CD4-positive, CD25-positive, alpha-beta regulatory T cell (primary cell): ENCODE measurements at regions not wholly inside any gene's neighbourhood (a gene's known extent, or its start where the extent isn't known, plus 50 kb on each side); places are given as distances from the start of the nearest gene placed in this dataset.

Experiments
- ATAC-seq, 2 donors: fragments of 150-1000 bp; cut with Tn5 transposase; one replicate each; pipeline ENCODE4 v1.10.0; 2021; ENCODE audit warnings: low read depth in 2 of 2, moderate number of reproducible peaks in 2 of 2, moderate library complexity in 1 of 2
- DNase-seq, 3 donors: peaks; one replicate each; pipeline versions ENCODE4 v3.0.0 to v3.0.0-alpha.2; 2012 to 2022; ENCODE audit warnings: mixed read lengths in 1 of 3
- H3K27ac ChIP-seq: one replicate; pipeline ENCODE4 v1.7.0; 2013; ENCODE audit warnings: mild to moderate bottlenecking, low read length; ENCODE audit not compliant: insufficient read depth, poor library complexity, severe bottlenecking
- H3K27me3 ChIP-seq: one replicate; pipeline ENCODE4 v1.7.0; 2013; ENCODE audit warnings: low read length; ENCODE audit not compliant: control insufficient read depth, insufficient read depth
- H3K36me3 ChIP-seq: one replicate; pipeline ENCODE4 v1.7.0; 2013; ENCODE audit warnings: mild to moderate bottlenecking, low read length, moderate library complexity; ENCODE audit not compliant: control insufficient read depth, insufficient read depth
- H3K4me1 ChIP-seq: 2 replicates; pipeline ENCODE4 v1.7.0; 2013; ENCODE audit warnings: mild to moderate bottlenecking, low read length; ENCODE audit not compliant: insufficient read depth, control insufficient read depth, poor library complexity, severe bottlenecking
- H3K4me3 ChIP-seq: one replicate; pipeline ENCODE4 v1.7.0; 2013; ENCODE audit warnings: low read depth, mild to moderate bottlenecking, low read length, moderate library complexity
- H3K9me3 ChIP-seq, 2 experiments: 1 replicate in 1 of 2; 2 replicates in 1 of 2; pipeline ENCODE4 v1.7.0; 2013; ENCODE audit warnings: low read length in 2 of 2, mild to moderate bottlenecking in 1 of 2, moderate library complexity in 1 of 2; ENCODE audit not compliant: control insufficient read depth in 2 of 2
- H3K27ac Mint-ChIP-seq, 3 donors: one replicate each; pipeline ENCODE4 v1.8.0; 2020 to 2022; ENCODE audit warnings: mild to moderate bottlenecking in 3 of 3, mixed read lengths in 3 of 3, moderate library complexity in 2 of 3
- H3K27me3 Mint-ChIP-seq: one replicate; pipeline ENCODE4 v1.8.0; 2022; ENCODE audit warnings: mild to moderate bottlenecking, mixed read lengths
- H3K36me3 Mint-ChIP-seq: one replicate; pipeline ENCODE4 v1.8.0; 2020; ENCODE audit warnings: mixed read lengths
- H3K4me1 Mint-ChIP-seq, 4 donors: one replicate each; pipeline ENCODE4 v1.8.0; 2020 to 2022; ENCODE audit warnings: mixed read lengths in 4 of 4, mild to moderate bottlenecking in 1 of 4
- H3K4me3 Mint-ChIP-seq, 4 donors: one replicate each; pipeline ENCODE4 v1.8.0; 2020 to 2022; ENCODE audit warnings: mild to moderate bottlenecking in 4 of 4, mixed read lengths in 4 of 4, moderate library complexity in 3 of 4
- H3K9me3 Mint-ChIP-seq, 7 donors: one replicate each; pipeline ENCODE4 v1.8.0; 2020 to 2022; ENCODE audit warnings: mixed read lengths in 7 of 7, mild to moderate bottlenecking in 3 of 7, moderate library complexity in 2 of 7

GRCh38 chr21:24939291-24939690, 668.0 kb downstream of the MRPL39 start:
- H3K4me3 ChIP-seq, result no peak overlapping the region
- H3K4me1 ChIP-seq, result no peaks in the 10 kb centered on the region
- Mint-ChIP-seq H3K4me1 (no peaks in the 10 kb centered on the region), H3K4me3 (no peak overlapping the region), H3K9me3 (peaks cover 0 to 2% (median 0%) of the 10 kb centered on the region in 7 donors), H3K27me3 (no peaks in the 10 kb centered on the region), H3K36me3 (no peaks in the 10 kb centered on the region), H3K27ac (no peak overlapping the region)
- no peak overlapping the region for H3K27ac ChIP-seq
- no peaks in the 10 kb centered on the region for H3K36me3 ChIP-seq
- ATAC-seq (no peak), DNase-seq (no peak)
- no peaks in the 10 kb centered on the region for H3K27me3 ChIP-seq
- no peaks in the 10 kb centered on the region for H3K9me3 ChIP-seq

GRCh38 chr21:24938573-24938972, 668.7 kb downstream of the MRPL39 start:
- H3K27me3 Mint-ChIP-seq, result no peaks in the 10 kb centered on the region
- H3K9me3 ChIP-seq, result no peaks in the 10 kb centered on the region
- no peak overlapping the region for H3K27ac Mint-ChIP-seq
- no peaks in the 10 kb centered on the region for H3K36me3 ChIP-seq
- no peak overlapping the region for H3K4me3 Mint-ChIP-seq
- DNase-seq, result no peak
- H3K4me1 Mint-ChIP-seq, result no peaks in the 10 kb centered on the region
- H3K9me3 Mint-ChIP-seq, result peaks cover 0 to 2% (median 0%) of the 10 kb centered on the region in 7 donors
- H3K36me3 Mint-ChIP-seq, result no peaks in the 10 kb centered on the region
- no peaks in the 10 kb centered on the region for H3K4me1 ChIP-seq
- H3K27ac ChIP-seq, result no peak overlapping the region
- H3K27me3 ChIP-seq, result no peaks in the 10 kb centered on the region
- no peak overlapping the region for H3K4me3 ChIP-seq
- ATAC-seq, result no peak

- H3K36me3 ChIP-seq, result no peaks in the 10 kb centered on the region
- DNase-seq, result no peak
These were observed 671.3 kb downstream of the MRPL39 start for GRCh38 chr21:24935991-24936390.

GRCh38 chr21:24910591-24910990, 696.7 kb downstream of the MRPL39 start:
- Histone ChIP-seq H3K36me3 (no peaks in the 10 kb centered on the region), H3K4me3 (no peak overlapping the region), H3K9me3 (no peaks in the 10 kb centered on the region), H3K4me1 (no peaks in the 10 kb centered on the region), H3K27ac (no peak overlapping the region), H3K27me3 (no peaks in the 10 kb centered on the region)
- DNase-seq (no peak), ATAC-seq (no peak)
- no peaks in the 10 kb centered on the region for H3K4me1 Mint-ChIP-seq
- H3K27me3 Mint-ChIP-seq, result no peaks in the 10 kb centered on the region
- H3K27ac Mint-ChIP-seq, result no peak overlapping the region
- H3K9me3 Mint-ChIP-seq, result peaks cover 0 to 7% (median 0%) of the 10 kb centered on the region in 7 donors
- no peaks in the 10 kb centered on the region for H3K36me3 Mint-ChIP-seq
- H3K4me3 Mint-ChIP-seq, result no peak overlapping the region

More at GRCh38 chr21:24935991-24936390, 671.3 kb downstream of the MRPL39 start:
- Histone ChIP-seq H3K27ac (no peak overlapping the region), H3K4me1 (no peaks in the 10 kb centered on the region), H3K9me3 (no peaks in the 10 kb centered on the region), H3K27me3 (no peaks in the 10 kb centered on the region), H3K4me3 (no peak overlapping the region)
- H3K4me1 Mint-ChIP-seq, result no peaks in the 10 kb centered on the region
- no peak overlapping the region for H3K4me3 Mint-ChIP-seq
- no peak overlapping the region for H3K27ac Mint-ChIP-seq
- peaks cover 0 to 4% (median 1%) of the 10 kb centered on the region in 7 donors for H3K9me3 Mint-ChIP-seq
- no peaks in the 10 kb centered on the region for H3K36me3 Mint-ChIP-seq
- H3K27me3 Mint-ChIP-seq, result no peaks in the 10 kb centered on the region
- no peak for ATAC-seq

- Mint-ChIP-seq H3K27me3 (no peaks in the 10 kb centered on the region), H3K4me3 (no peak overlapping the region), H3K9me3 (peaks cover 0 to 4% (median 0%) of the 10 kb centered on the region in 7 donors), H3K27ac (no peak overlapping the region), H3K4me1 (no peaks in the 10 kb centered on the region), H3K36me3 (no peaks in the 10 kb centered on the region)
- no peaks in the 10 kb centered on the region for H3K9me3 ChIP-seq
- H3K27ac ChIP-seq, result no peak overlapping the region
- no peak for ATAC-seq
- no peak for DNase-seq
- H3K4me1 ChIP-seq, result no peaks in the 10 kb centered on the region
- no peaks in the 10 kb centered on the region for H3K36me3 ChIP-seq
- H3K27me3 ChIP-seq, result no peaks in the 10 kb centered on the region
- no peak overlapping the region for H3K4me3 ChIP-seq
These were observed 703.2 kb downstream of the MRPL39 start for GRCh38 chr21:24903994-24904635.

GRCh38 chr21:24899138-24899537, 708.1 kb downstream of the MRPL39 start:
- H3K4me1 ChIP-seq, result no peaks in the 10 kb centered on the region
- H3K36me3 ChIP-seq, result no peaks in the 10 kb centered on the region
- ATAC-seq (no peak), DNase-seq (no peak)
- no peaks in the 10 kb centered on the region for H3K4me1 Mint-ChIP-seq
- no peaks in the 10 kb centered on the region for H3K36me3 Mint-ChIP-seq
- no peak overlapping the region for H3K27ac Mint-ChIP-seq
- no peaks in the 10 kb centered on the region for H3K27me3 Mint-ChIP-seq
- peaks cover 0 to 2% (median 0%) of the 10 kb centered on the region in 7 donors for H3K9me3 Mint-ChIP-seq
- H3K9me3 ChIP-seq, result no peaks in the 10 kb centered on the region
- no peak overlapping the region for H3K4me3 ChIP-seq
- no peaks in the 10 kb centered on the region for H3K27me3 ChIP-seq
- H3K4me3 Mint-ChIP-seq, result no peak overlapping the region
- no peak overlapping the region for H3K27ac ChIP-seq

- Mint-ChIP-seq H3K4me1 (no peaks in the 10 kb centered on the region), H3K27me3 (no peaks in the 10 kb centered on the region), H3K9me3 (peaks cover 0 to 2% (median 0%) of the 10 kb centered on the region in 7 donors), H3K4me3 (no peak overlapping the region), H3K36me3 (no peaks in the 10 kb centered on the region), H3K27ac (no peak overlapping the region)
- H3K9me3 ChIP-seq, result no peaks in the 10 kb centered on the region
- H3K27me3 ChIP-seq, result no peaks in the 10 kb centered on the region
- ATAC-seq, result no peak
- H3K27ac ChIP-seq, result no peak overlapping the region
- no peak overlapping the region for H3K4me3 ChIP-seq
- H3K36me3 ChIP-seq, result no peaks in the 10 kb centered on the region
- DNase-seq, result no peak
- no peaks in the 10 kb centered on the region for H3K4me1 ChIP-seq
These were observed 709.4 kb downstream of the MRPL39 start for GRCh38 chr21:24897883-24898282.

- Histone ChIP-seq H3K4me3 (no peak overlapping the region), H3K27ac (no peak overlapping the region), H3K9me3 (no peaks in the 10 kb centered on the region), H3K4me1 (no peaks in the 10 kb centered on the region), H3K27me3 (no peaks in the 10 kb centered on the region), H3K36me3 (no peaks in the 10 kb centered on the region)
- ATAC-seq, result no peak
- Mint-ChIP-seq H3K9me3 (peaks cover 0 to 3% (median 0%) of the 10 kb centered on the region in 7 donors), H3K4me3 (no peak overlapping the region), H3K4me1 (no peaks in the 10 kb centered on the region), H3K27ac (no peak overlapping the region), H3K27me3 (no peaks in the 10 kb centered on the region), H3K36me3 (no peaks in the 10 kb centered on the region)
- no peak for DNase-seq
These were observed 710.6 kb downstream of the MRPL39 start for GRCh38 chr21:24896735-24897124.
